Esophagus muscularis mucosa (tissue), 4 donors: ENCODE measurements at regions not wholly inside any gene's neighbourhood (a gene's known extent, or its start where the extent isn't known, plus 50 kb on each side); places are given as distances from the start of the nearest gene placed in this dataset.

Experiments
- DNase-seq: peaks from one replicate; pipeline ENCODE4 v3.0.0-alpha.2; 2017; ENCODE audit errors: extremely low spot score
- H3K27ac ChIP-seq, 4 donors: fragments of 200-600 bp; sonication (generic); replicated peaks in 1 of 4; 1 replicate in 3 of 4; 2 replicates in 1 of 4; pipeline ENCODE4 v1.5.1; 2016 to 2019; ENCODE audit warnings: mild to moderate bottlenecking in 1 of 4
- H3K27me3 ChIP-seq, 4 donors: fragments of 200-600 bp; sonication (generic); one replicate each; pipeline versions ENCODE4 v1.5.1 to v1.6.0; 2016 to 2019
- H3K36me3 ChIP-seq, 4 donors: fragments of 200-600 bp; sonication (generic); one replicate each; pipeline ENCODE4 v1.5.1; 2016 to 2019
- H3K4me1 ChIP-seq, 4 donors: fragments of 200-600 bp; sonication (generic); one replicate each; pipeline ENCODE4 v1.5.1; 2016 to 2019
- H3K4me3 ChIP-seq, 4 donors: fragments of 200-600 bp; sonication (generic); 1 replicate in 2 of 4; 2 replicates in 2 of 4; pipeline ENCODE4 v1.5.1; 2016 to 2019; ENCODE audit warnings: mild to moderate bottlenecking in 4 of 4, moderate library complexity in 1 of 4
- H3K9me3 ChIP-seq, 4 donors: fragments of 200-600 bp; sonication (generic); 1 replicate in 3 of 4; 2 replicates in 1 of 4; pipeline ENCODE4 v1.5.1; 2016 to 2019
- CTCF ChIP-seq, 3 experiments: fragments of 200-600 bp in 2 of 3; fragments of 450-650 bp in 1 of 3; sonication (generic) in 2 of 3; IDR thresholded peaks; one replicate each; pipeline ENCODE4 v1.5.1; 2017 to 2019; ENCODE audit warnings: antibody characterized with exemption in 3 of 3, mild to moderate bottlenecking in 2 of 3, moderate library complexity in 1 of 3
- EP300 ChIP-seq: sonication (generic); formaldehyde crosslinking; IDR thresholded peaks from one replicate; pipeline ENCODE4 v1.6.1; 2017; ENCODE audit warnings: antibody characterized with exemption
- POLR2A ChIP-seq: fragments of 450-650 bp; IDR thresholded peaks from one replicate; pipeline ENCODE4 v1.6.1; 2017; ENCODE audit warnings: antibody characterized with exemption, moderate library complexity, mild to moderate bottlenecking, low read depth
- POLR2AphosphoS5 ChIP-seq, 2 donors: sonication (generic); formaldehyde crosslinking; IDR thresholded peaks; one replicate each; pipeline ENCODE4 v1.6.1; 2017; ENCODE audit warnings: antibody characterized with exemption in 2 of 2
- WGBS: methylation state at CpG from one replicate; pipeline ENCODE4 v1.1.5; 2018; 5-methylcytosine and 5-hydroxymethylcytosine counted together
- intact Hi-C: fragments of 100-400 bp; cut with DNase I; formaldehyde crosslinking; loops from one replicate; pipeline ENCODE4 v1.15.1; 2023

- no peak for DNase-seq
- intact Hi-C loops, result no loop called here
- H3K27ac ChIP-seq, result no peak overlapping the region
Measured at GRCh38 chr9:116030517-116030916, 123.1 kb upstream of the PAPPA start.

GRCh38 chr9:116032683-116033440, 120.7 kb upstream of the PAPPA start:
- H3K27ac ChIP-seq, result no peak overlapping the region
- H3K27me3 ChIP-seq, result no peaks in the 10 kb centered on the region
- H3K4me1 ChIP-seq, result no peaks in the 10 kb centered on the region
- DNase-seq, result no peak
- intact Hi-C loops, result no loop called here
- TF ChIP-seq POLR2AphosphoS5 (IDR thresholded peaks at IDR 0.05) (no peak), CTCF (IDR thresholded peaks at IDR 0.05) (no peak), EP300 (no peak), POLR2A (no peak)
- H3K4me3 ChIP-seq, result no peak overlapping the region
- H3K36me3 ChIP-seq, result no peaks in the 10 kb centered on the region
- 77% methylated on average over 4 of the region's 4 CpGs for WGBS
- peaks cover 0 to 12% (median 9%) of the 10 kb centered on the region in 4 donors for H3K9me3 ChIP-seq

More at GRCh38 chr9:116030517-116030916, 123.1 kb upstream of the PAPPA start:
- H3K27me3 ChIP-seq, result no peaks in the 10 kb centered on the region
- H3K4me1 ChIP-seq, result no peaks in the 10 kb centered on the region
- H3K9me3 ChIP-seq, result peaks cover 0 to 12% (median 9%) of the 10 kb centered on the region in 4 donors
- no peaks in the 10 kb centered on the region for H3K36me3 ChIP-seq
- no peak for TF ChIP-seq CTCF (IDR thresholded peaks at IDR 0.05)
- no peak for TF ChIP-seq POLR2AphosphoS5 (IDR thresholded peaks at IDR 0.05)
- no peak for TF ChIP-seq EP300
- no peak for TF ChIP-seq POLR2A
- no peak overlapping the region for H3K4me3 ChIP-seq

- DNase-seq, result no peak
- no peak overlapping the region for H3K4me3 ChIP-seq
- no peaks in the 10 kb centered on the region for H3K9me3 ChIP-seq
- no peaks in the 10 kb centered on the region for H3K27me3 ChIP-seq
- WGBS, result 100% methylated on average over 1 of the region's 1 CpG
- no peak for TF ChIP-seq POLR2A
- TF ChIP-seq POLR2AphosphoS5 (IDR thresholded peaks at IDR 0.05), result no peak
- TF ChIP-seq CTCF (IDR thresholded peaks at IDR 0.05), result no peak
- TF ChIP-seq EP300, result no peak
- H3K27ac ChIP-seq, result no peak overlapping the region
- no peaks in the 10 kb centered on the region for H3K36me3 ChIP-seq
- intact Hi-C loops, result no loop called here
- H3K4me1 ChIP-seq, result no peaks in the 10 kb centered on the region
Measured at GRCh38 chr9:116039312-116039711, 114.3 kb upstream of the PAPPA start.

- H3K27me3 ChIP-seq, result no peaks in the 10 kb centered on the region
- H3K27ac ChIP-seq, result no peak overlapping the region
- no peak for DNase-seq
- H3K36me3 ChIP-seq, result no peaks in the 10 kb centered on the region
- no peak for TF ChIP-seq CTCF (IDR thresholded peaks at IDR 0.05)
- no peak for TF ChIP-seq POLR2A
- no peak for TF ChIP-seq EP300
- TF ChIP-seq POLR2AphosphoS5 (IDR thresholded peaks at IDR 0.05), result no peak
- H3K4me1 ChIP-seq, result no peaks in the 10 kb centered on the region
- no peak overlapping the region for H3K4me3 ChIP-seq
- intact Hi-C loops, result no loop called here
- H3K9me3 ChIP-seq, result peaks cover 0 to 2% (median under 1%) of the 10 kb centered on the region in 4 donors
Measured at GRCh38 chr9:116039893-116040292, 113.7 kb upstream of the PAPPA start.

GRCh38 chr9:116042321-116042720, 111.3 kb upstream of the PAPPA start:
- Histone ChIP-seq H3K9me3 (peaks cover 0 to 10% (median 4%) of the 10 kb centered on the region in 4 donors), H3K4me1 (no peaks in the 10 kb centered on the region), H3K4me3 (no peak overlapping the region), H3K36me3 (no peaks in the 10 kb centered on the region), H3K27ac (no peak overlapping the region), H3K27me3 (no peaks in the 10 kb centered on the region)
- WGBS, result 95% methylated on average over 2 of the region's 2 CpGs
- no peak for TF ChIP-seq CTCF (IDR thresholded peaks at IDR 0.05)
- intact Hi-C loops, result no loop called here
- DNase-seq, result no peak
